GM21360 (cell line): ENCODE measurements at regions not wholly inside any gene's neighbourhood (a gene's known extent, or its start where the extent isn't known, plus 50 kb on each side); places are given as distances from the start of the nearest gene placed in this dataset.

Experiments used
- ATAC-seq: cut with Tn5 transposase; IDR thresholded peaks from one replicate; pipeline ENCODE4 v1.9.1; 2021; ENCODE audit warnings: mild to moderate bottlenecking, moderate library complexity; ENCODE audit not compliant: unreplicated experiment

- ATAC-seq: no peak
These were observed 101.4 kb upstream of the SLC44A1 start for GRCh38 chr9:105143136-105143430.

GRCh38 chr9:105144076-105144475, 100.4 kb upstream of the SLC44A1 start:
- no peak for ATAC-seq

- ATAC-seq: no peak
These were observed 99.6 kb upstream of the SLC44A1 start for GRCh38 chr9:105144841-105145240.

- ATAC-seq: no peak
These were observed 97.8 kb upstream of the SLC44A1 start for GRCh38 chr9:105146677-105147076.

- no peak for ATAC-seq
These were observed 97.2 kb upstream of the SLC44A1 start for GRCh38 chr9:105147110-105147871.

GRCh38 chr9:105148328-105149006, 96.0 kb upstream of the SLC44A1 start:
- no peak for ATAC-seq

DNA sequence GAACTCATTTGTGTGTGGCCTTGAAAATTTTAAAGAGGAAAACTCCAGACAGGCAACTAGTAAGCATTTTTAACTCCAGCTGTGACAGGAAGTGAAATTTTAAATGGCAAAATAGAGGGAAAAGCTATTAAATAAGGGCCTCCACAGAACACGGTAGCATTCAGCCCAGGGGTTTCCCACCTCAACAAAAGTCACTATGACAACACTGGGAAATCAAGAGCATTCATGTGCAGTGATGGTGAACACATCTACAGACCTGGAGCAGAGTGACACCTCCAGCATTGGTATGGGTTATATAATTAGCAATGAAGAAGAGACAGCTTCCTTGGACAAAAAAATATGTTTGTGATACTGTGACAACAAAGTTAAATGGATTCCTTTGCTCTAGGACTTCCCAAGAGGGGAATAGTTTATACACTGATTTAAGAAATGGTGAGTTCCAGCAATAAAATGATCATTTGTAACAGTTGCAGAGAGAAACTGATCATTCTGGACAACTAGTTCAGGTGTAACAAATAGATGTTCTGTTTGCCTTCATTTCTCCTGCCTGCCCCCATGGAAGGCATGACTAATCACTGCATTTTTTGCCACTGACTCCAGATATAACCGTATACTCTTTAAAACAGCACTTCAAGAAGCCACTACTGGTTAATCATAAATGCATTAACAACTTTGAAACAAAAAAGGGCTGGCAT, 93.3 kb upstream of the SLC44A1 start:
- ATAC-seq: no peak

- ATAC-seq: no peak
These were observed 92.8 kb upstream of the SLC44A1 start for GRCh38 chr9:105151686-105151995.

DNA sequence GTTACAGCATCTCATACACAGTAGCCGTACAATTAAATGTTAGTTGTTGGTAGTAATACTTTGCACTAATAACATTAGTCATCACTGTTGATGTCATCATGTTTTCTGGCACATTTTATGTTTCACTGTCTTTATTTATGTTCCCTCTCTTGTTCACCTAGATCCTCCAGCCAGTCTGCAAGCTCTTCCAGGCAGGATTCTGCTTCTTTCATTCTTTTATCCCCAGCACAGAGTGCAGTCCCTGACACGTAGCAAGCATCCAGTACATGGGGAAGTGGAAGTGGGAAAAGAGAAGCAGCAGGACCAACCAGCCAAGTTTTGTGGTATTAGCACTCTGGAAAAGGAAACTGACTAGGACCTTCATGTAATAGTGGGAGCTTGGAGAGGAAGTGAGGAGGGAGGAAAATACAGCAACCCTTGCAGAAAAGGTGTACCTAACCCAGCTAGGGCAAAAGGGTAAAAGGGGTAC, 89.7 kb upstream of the SLC44A1 start:
- no peak for ATAC-seq

- peak; percentile 57 for ATAC-seq
These were observed 87.3 kb upstream of the SLC44A1 start for GRCh38 chr9:105157171-105157583.

DNA sequence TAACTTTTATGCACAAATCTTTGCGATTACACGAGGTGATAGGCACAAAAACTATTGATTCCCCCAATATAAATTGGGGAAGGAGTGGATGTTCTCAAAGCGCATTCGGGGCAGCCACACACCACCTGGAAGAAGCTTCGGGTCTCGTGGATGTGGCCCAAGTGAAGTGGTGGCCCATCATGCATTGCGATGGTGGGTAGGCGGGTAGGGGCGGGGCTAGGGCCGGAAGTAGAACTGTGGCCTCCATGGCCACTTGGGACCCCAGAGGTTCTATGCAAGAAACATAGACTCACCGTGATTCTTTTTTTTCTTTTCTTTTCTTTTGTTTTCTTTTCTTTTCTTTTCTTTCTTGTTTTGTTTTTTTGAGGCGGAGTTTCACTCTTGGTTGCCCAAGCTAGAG, 86.4 kb upstream of the SLC44A1 start:
- no peak for ATAC-seq

GRCh38 chr9:105158898-105159297, 85.6 kb upstream of the SLC44A1 start:
- no peak for ATAC-seq

DNA sequence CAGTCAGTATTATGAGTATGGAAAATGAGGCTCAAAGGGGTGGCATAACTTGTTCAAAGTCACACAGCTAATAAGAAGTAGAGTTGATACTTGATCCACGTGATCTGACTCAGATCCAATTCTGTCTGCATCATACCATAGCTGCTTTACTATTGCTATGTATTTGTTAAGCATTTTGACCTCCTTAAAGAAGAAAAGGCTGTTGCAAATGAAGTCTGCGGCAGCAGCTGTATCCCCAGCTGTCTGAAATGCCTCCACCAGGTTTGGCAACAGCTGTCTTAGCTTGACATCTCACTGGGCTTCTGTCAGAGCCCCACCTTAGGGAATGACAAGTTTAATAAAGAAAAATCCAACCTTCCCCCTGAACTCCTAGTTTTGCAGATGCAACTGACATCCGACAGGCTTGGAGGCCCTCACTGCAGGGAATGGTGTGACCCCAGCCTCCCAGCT, 75.6 kb upstream of the SLC44A1 start:
- no peak for ATAC-seq

GRCh38 chr9:105171076-105171475, 73.4 kb upstream of the SLC44A1 start:
- ATAC-seq: no peak

GRCh38 chr9:105171589-105171988, 72.9 kb upstream of the SLC44A1 start:
- ATAC-seq: no peak

GRCh38 chr9:105172436-105172835, 72.0 kb upstream of the SLC44A1 start:
- ATAC-seq: no peak

GRCh38 chr9:105173306-105173705, 71.1 kb upstream of the SLC44A1 start:
- no peak for ATAC-seq

GRCh38 chr9:105173826-105174225, 70.6 kb upstream of the SLC44A1 start:
- no peak for ATAC-seq

- no peak for ATAC-seq
These were observed 68.3 kb upstream of the SLC44A1 start for GRCh38 chr9:105176194-105176593.

DNA sequence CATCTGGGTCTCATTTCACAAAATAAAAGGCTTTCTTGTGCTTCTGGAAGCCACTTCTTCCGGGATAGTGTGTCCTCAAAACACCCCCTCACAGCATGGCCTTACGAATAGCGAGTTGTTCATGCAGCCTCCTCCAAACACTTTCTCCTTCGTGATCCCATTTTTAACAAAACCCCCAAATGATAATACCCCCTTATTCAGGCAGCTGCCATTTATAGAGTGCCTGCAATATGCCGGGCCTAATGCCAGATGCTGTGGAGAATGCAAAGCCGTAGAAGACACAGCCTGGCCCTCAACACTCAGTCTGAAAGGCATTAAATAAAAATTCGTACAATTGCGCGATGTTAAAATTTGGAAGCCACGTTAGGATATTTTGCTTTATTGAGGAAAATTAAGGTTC, 66.4 kb upstream of the SLC44A1 start:
- ATAC-seq: no peak

DNA sequence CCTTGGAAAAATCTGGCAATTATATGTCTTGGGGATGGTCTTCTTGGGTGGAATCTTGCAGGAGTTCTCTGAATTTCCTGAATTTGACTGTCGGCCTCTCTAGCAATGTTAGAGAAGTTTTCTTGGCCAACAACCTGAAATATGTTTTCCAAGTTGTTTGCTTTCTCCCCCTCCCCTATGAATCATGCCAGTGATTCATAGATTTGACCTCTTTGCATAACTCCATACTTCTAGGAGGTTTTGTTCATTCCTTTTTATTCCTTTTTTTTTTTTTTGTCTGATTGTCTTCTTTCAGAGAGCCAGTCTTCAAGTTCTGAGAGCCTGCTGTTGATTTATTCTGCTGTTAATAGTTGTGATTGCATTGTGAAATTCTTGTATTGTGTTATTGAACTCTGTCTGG, 56.7 kb upstream of the SLC44A1 start:
- no peak for ATAC-seq

- no peak for ATAC-seq
These were observed 55.7 kb upstream of the SLC44A1 start for GRCh38 chr9:105188746-105189145.
